HL-60 (cell line): ENCODE measurements at regions not wholly inside any gene's neighbourhood (a gene's known extent, or its start where the extent isn't known, plus 50 kb on each side); places are given as distances from the start of the nearest gene placed in this dataset.

Experiments used
- CTCF ChIP-seq: IDR thresholded peaks from one replicate; pipeline ENCODE4 v1.5.1; 2011; ENCODE audit warnings: low read length, control low read depth, inconsistent platforms; ENCODE audit not compliant: insufficient read depth
- REST ChIP-seq: IDR thresholded peaks from 2 replicates; pipeline ENCODE4 v1.6.1; 2012; ENCODE audit warnings: low read depth; ENCODE audit not compliant: insufficient replicate concordance

GRCh38 chr3:72510247-72510646 is 338.0 kb downstream of the SHQ1 start:
- TF ChIP-seq REST: no peak
- TF ChIP-seq CTCF: no peak
